Chondrocyte (in vitro differentiated cells): ENCODE measurements at regions not wholly inside any gene's neighbourhood (a gene's known extent, or its start where the extent isn't known, plus 50 kb on each side); places are given as distances from the start of the nearest gene placed in this dataset.
A peak's percentile ranks its signal among the peaks of the same experiment; 100 is the strongest.

Experiments
- DNase-seq: peaks from one replicate; pipeline ENCODE4 v3.0.0; 2021; ENCODE audit warnings: mixed read lengths, low spot score
- H3K27ac Mint-ChIP-seq: one replicate; pipeline ENCODE4 v1.8.0; 2021; ENCODE audit warnings: mild to moderate bottlenecking, moderate library complexity, mixed read lengths; ENCODE audit not compliant: unreplicated experiment
- H3K27me3 Mint-ChIP-seq: 2 replicates; pipeline ENCODE4 v1.8.0; 2021; ENCODE audit warnings: low read depth, mixed read lengths
- H3K36me3 Mint-ChIP-seq: 2 replicates; pipeline ENCODE4 v1.8.0; 2021; ENCODE audit warnings: low read depth, mixed read lengths
- H3K4me1 Mint-ChIP-seq: 2 replicates; pipeline ENCODE4 v1.8.0; 2021; ENCODE audit warnings: low read depth, mild to moderate bottlenecking, mixed read lengths
- H3K4me3 Mint-ChIP-seq: one replicate; pipeline ENCODE4 v1.8.0; 2021; ENCODE audit warnings: mild to moderate bottlenecking, moderate library complexity, mixed read lengths; ENCODE audit not compliant: unreplicated experiment
- H3K9me3 Mint-ChIP-seq: 2 replicates; pipeline ENCODE4 v1.8.0; 2021; ENCODE audit warnings: low read depth, mixed read lengths
- CTCF ChIP-seq: fragments of 200-600 bp; sonication (generic); IDR thresholded peaks from 2 replicates; pipeline ENCODE4 v1.5.0; 2021; ENCODE audit warnings: antibody characterized with exemption, mild to moderate bottlenecking, moderate library complexity

GRCh38 chr2:196503398-196503797 lies 136.1 kb upstream of the CCDC150 start:
- DNase-seq, result no peak
- TF ChIP-seq CTCF, result no peak
- Mint-ChIP-seq H3K4me1 (peaks cover 26% of the 10 kb centered on the region), H3K27ac (peak overlapping the region; percentile 43), H3K9me3 (peaks cover 10% of the 10 kb centered on the region), H3K27me3 (no peaks in the 10 kb centered on the region), H3K36me3 (peaks cover 6% of the 10 kb centered on the region), H3K4me3 (no peak overlapping the region)

GRCh38 chr2:196504788-196505187 lies 134.7 kb upstream of the CCDC150 start:
- no peaks in the 10 kb centered on the region for H3K36me3 Mint-ChIP-seq

GRCh38 chr2:196510246-196510645 lies 129.3 kb upstream of the CCDC150 start:
- Mint-ChIP-seq H3K4me1 (peaks cover 27% of the 10 kb centered on the region), H3K27me3 (no peaks in the 10 kb centered on the region), H3K27ac (no peak overlapping the region), H3K9me3 (no peaks in the 10 kb centered on the region), H3K36me3 (no peaks in the 10 kb centered on the region), H3K4me3 (no peak overlapping the region)
- TF ChIP-seq CTCF, result no peak
- no peak for DNase-seq

More at GRCh38 chr2:196504788-196505187, 134.7 kb upstream of the CCDC150 start:
- no peak overlapping the region for H3K4me3 Mint-ChIP-seq
- H3K27me3 Mint-ChIP-seq, result no peaks in the 10 kb centered on the region
- no peak for TF ChIP-seq CTCF
- peaks cover 27% of the 10 kb centered on the region for H3K4me1 Mint-ChIP-seq
- peaks cover 1% of the 10 kb centered on the region for H3K9me3 Mint-ChIP-seq
- no peak for DNase-seq
- no peak overlapping the region for H3K27ac Mint-ChIP-seq

GRCh38 chr2:196511258-196512168 lies 128.0 kb upstream of the CCDC150 start:
- Mint-ChIP-seq H3K9me3 (no peaks in the 10 kb centered on the region), H3K27me3 (no peaks in the 10 kb centered on the region), H3K4me3 (no peak overlapping the region), H3K36me3 (no peaks in the 10 kb centered on the region), H3K27ac (no peak overlapping the region), H3K4me1 (peaks cover 29% of the 10 kb centered on the region)
- no peak for DNase-seq
- TF ChIP-seq CTCF, result no peak

- no peaks in the 10 kb centered on the region for H3K36me3 Mint-ChIP-seq
- no peaks in the 10 kb centered on the region for H3K9me3 Mint-ChIP-seq
- peaks cover 18% of the 10 kb centered on the region for H3K4me1 Mint-ChIP-seq
- TF ChIP-seq CTCF, result no peak
- no peak overlapping the region for H3K27ac Mint-ChIP-seq
- no peak for DNase-seq
- H3K4me3 Mint-ChIP-seq, result no peak overlapping the region
- no peaks in the 10 kb centered on the region for H3K27me3 Mint-ChIP-seq
These were observed 125.6 kb upstream of the CCDC150 start for GRCh38 chr2:196513796-196514526.
